Heart right ventricle (tissue), 16 donors: ENCODE measurements at regions not wholly inside any gene's neighbourhood (a gene's known extent, or its start where the extent isn't known, plus 50 kb on each side); places are given as distances from the start of the nearest gene placed in this dataset.

ENCODE experiments used
- ATAC-seq, 8 donors: fragments of 200-7000 bp; cut with Tn5 transposase; one replicate each; pipeline ENCODE4 v1.9.1; 2020; ENCODE audit warnings: mild to moderate bottlenecking in 8 of 8, moderate library complexity in 8 of 8, moderate number of reproducible peaks in 1 of 8
- DNase-seq, 2 donors: peaks; one replicate each; pipeline ENCODE4 v3.0.0-alpha.2; 2020
- H3K27ac ChIP-seq, 10 donors: fragments of 200-600 bp; sonication (generic) in 2 of 10; one replicate each; pipeline versions ENCODE4 v1.5.0 to v1.8.0; 2020 to 2022; ENCODE audit warnings: mild to moderate bottlenecking in 3 of 10
- H3K27me3 ChIP-seq, 7 donors: fragments of 200-600 bp; one replicate each; pipeline ENCODE4 v1.8.0; 2021 to 2022; ENCODE audit warnings: mild to moderate bottlenecking in 2 of 7
- H3K36me3 ChIP-seq, 9 donors: fragments of 200-600 bp; sonication (generic) in 1 of 9; one replicate each; pipeline versions ENCODE4 v1.5.0 to v1.8.0; 2020 to 2022; ENCODE audit warnings: mild to moderate bottlenecking in 2 of 9
- H3K4me1 ChIP-seq, 9 donors: fragments of 200-600 bp; sonication (generic) in 1 of 9; one replicate each; pipeline versions ENCODE4 v1.5.0 to v1.8.0; 2020 to 2022; ENCODE audit warnings: mild to moderate bottlenecking in 4 of 9
- H3K4me3 ChIP-seq, 10 donors: fragments of 200-600 bp; sonication (generic) in 2 of 10; one replicate each; pipeline versions ENCODE4 v1.5.0 to v1.8.0; 2020 to 2022; ENCODE audit warnings: mild to moderate bottlenecking in 7 of 10, moderate library complexity in 2 of 10
- H3K9me3 ChIP-seq, 11 donors: fragments of 200-600 bp in 10 of 11; sonication (generic) in 2 of 11; one replicate each; pipeline versions ENCODE4 v1.5.0 to v1.8.0; 2013 to 2022; ENCODE audit warnings: mild to moderate bottlenecking in 2 of 11, control low read depth in 1 of 11, moderate library complexity in 1 of 11
- CTCF ChIP-seq, 9 donors: fragments of 200-600 bp; sonication (generic) in 2 of 9; IDR thresholded peaks; one replicate each; pipeline versions ENCODE4 v1.5.0 to v1.8.0; 2021 to 2022; ENCODE audit warnings: antibody characterized with exemption in 9 of 9, mild to moderate bottlenecking in 5 of 9, moderate library complexity in 1 of 9
- WGBS, 2 donors: extraction: QIAGEN DNeasy Blood & Tissue Kit; methylation state at CpG; one replicate each; pipeline ENCODE4 v1.1.7; 2013; ENCODE audit warnings: inconsistent platforms in 1 of 2; 5-methylcytosine and 5-hydroxymethylcytosine counted together
- intact Hi-C, 10 donors: fragments of 100-400 bp; cut with DNase I; formaldehyde crosslinking; loops; one replicate each; pipeline versions ENCODE4 v1.11.1 to v1.14.2; 2022
- donor health status: Arrhythmogenic right ventricular cardiomyopathy.
- donor health status: ischemic (EF 13 %, LVEDD 7.1; RV severe dilation, severe dysfunction).
- donor health status: healthy with polysubstance abuse.
- donor health status: DM: no; HTN: yes; CAD: no.
- donor health status: DM: no; HTN: no; CAD: no.
- donor health status: ischemic (EF 25% LVEDD 6.9; RV normal size, moderate dysfunction).
- donor health status: ischemic (EF 25% LVEDD 5.7; RV mildly dilated, moderate dysfunction).
- donor health status: healthy.
- donor health status: DM: yes; HTN: yes; CAD: no.
- donor health status: Ischemic cardiomyopathy.
- donor health status: ischemic (EF 35%, LVEDD 5.7; RV mildly dilated, moderate dysfunction).
- donor health status: nonischemic (EF 11% LVEDD 7.7; RV severe dilation, severe dysfunction).
- donor health status: DM: yes; HTN: yes; CAD: no.
- donor health status: PGD.
- donor health status: ischemic (EF 29% LVEDD 5.4; RV normal size, mild dysfunction).
- donor health status: nonischemic (EF 23%, LVEDD 6.1; RV moderate dilation, normal function).

DNA sequence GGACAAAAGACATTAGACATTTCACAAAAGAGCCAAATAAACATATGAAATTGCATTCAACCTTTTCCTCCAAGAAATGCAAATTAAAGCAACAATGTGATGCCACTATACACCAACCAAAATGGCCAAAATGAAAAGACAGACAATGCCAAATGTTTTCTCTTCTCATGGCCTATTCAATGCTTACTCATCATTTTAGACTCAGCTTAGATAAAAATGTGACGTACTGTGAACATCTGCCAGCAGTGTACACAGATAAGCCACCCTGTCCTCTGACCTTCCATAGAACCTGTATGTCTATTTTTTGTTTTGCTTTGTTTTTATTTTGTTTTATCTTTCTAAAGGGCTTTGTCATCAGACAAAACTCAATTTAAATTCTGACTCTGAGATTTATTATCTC lies 385.2 kb downstream of the FRK start:
- Histone ChIP-seq H3K4me1 (no peaks in the 10 kb centered on the region), H3K36me3 (no peaks in the 10 kb centered on the region), H3K27me3 (no peaks in the 10 kb centered on the region), H3K4me3 (no peak overlapping the region), H3K27ac (no peak overlapping the region), H3K9me3 (no peaks in the 10 kb centered on the region)
- intact Hi-C loops, result no loop called here
- no peak for TF ChIP-seq CTCF (IDR thresholded peaks at IDR 0.05)
- WGBS, 2 donors, result 27 to 39% methylated on average over 1 of the region's 1 CpG
- ATAC-seq (no peak), DNase-seq (no peak)

DNA sequence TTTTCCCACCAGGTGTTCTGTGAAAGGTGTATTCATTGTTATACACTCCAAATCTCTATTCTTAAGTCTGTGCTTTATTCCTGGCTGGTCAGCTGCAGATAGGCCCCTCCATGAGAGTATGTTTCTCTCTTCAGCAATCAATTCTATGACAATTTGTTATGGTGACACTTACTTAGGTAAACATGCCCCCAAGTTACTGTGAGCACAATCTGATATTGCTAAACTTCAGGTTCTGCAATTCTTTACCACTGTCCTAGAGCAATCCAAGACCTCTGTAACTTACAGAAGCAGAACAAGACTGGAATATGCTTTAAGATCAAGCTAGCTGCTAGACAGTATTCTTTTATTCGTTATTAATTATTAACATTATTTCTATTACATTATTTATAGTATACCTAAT lies 391.9 kb downstream of the FRK start:
- Histone ChIP-seq H3K9me3 (no peaks in the 10 kb centered on the region), H3K36me3 (no peaks in the 10 kb centered on the region), H3K4me1 (no peaks in the 10 kb centered on the region), H3K27ac (no peak overlapping the region), H3K4me3 (no peak overlapping the region), H3K27me3 (no peaks in the 10 kb centered on the region)
- intact Hi-C loops, result no loop called here
- TF ChIP-seq CTCF (IDR thresholded peaks at IDR 0.05), result no peak
- 80 to 82% methylated on average over 1 of the region's 1 CpG for WGBS, 2 donors
- ATAC-seq, result no peak
- DNase-seq, result no peak

DNA sequence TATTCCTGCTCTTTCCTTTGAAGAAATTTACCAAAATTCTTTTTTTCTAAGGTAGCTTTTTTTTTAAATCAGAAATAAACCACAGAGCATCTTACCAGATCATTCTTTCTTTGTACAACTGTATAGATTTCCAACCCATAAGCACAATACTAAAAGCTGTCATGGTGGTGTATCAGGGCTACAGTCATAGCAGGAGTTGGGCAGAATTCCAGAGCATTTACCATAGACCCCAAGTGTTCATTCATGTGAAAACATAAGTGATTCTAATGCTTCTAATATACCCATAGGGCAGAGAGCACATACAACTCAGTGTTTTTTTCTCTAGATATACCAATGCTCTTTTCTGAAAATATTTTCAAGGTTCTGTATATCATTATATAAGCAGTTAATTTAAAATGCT lies 392.5 kb downstream of the FRK start:
- no peaks in the 10 kb centered on the region for H3K9me3 ChIP-seq
- ATAC-seq, result no peak
- no peaks in the 10 kb centered on the region for H3K27me3 ChIP-seq
- no peak for TF ChIP-seq CTCF (IDR thresholded peaks at IDR 0.05)
- H3K36me3 ChIP-seq, result no peaks in the 10 kb centered on the region
- no peak for DNase-seq
- intact Hi-C loops, result no loop called here
- no peak overlapping the region for H3K4me3 ChIP-seq
- H3K4me1 ChIP-seq, result no peaks in the 10 kb centered on the region
- H3K27ac ChIP-seq, result no peak overlapping the region

DNA sequence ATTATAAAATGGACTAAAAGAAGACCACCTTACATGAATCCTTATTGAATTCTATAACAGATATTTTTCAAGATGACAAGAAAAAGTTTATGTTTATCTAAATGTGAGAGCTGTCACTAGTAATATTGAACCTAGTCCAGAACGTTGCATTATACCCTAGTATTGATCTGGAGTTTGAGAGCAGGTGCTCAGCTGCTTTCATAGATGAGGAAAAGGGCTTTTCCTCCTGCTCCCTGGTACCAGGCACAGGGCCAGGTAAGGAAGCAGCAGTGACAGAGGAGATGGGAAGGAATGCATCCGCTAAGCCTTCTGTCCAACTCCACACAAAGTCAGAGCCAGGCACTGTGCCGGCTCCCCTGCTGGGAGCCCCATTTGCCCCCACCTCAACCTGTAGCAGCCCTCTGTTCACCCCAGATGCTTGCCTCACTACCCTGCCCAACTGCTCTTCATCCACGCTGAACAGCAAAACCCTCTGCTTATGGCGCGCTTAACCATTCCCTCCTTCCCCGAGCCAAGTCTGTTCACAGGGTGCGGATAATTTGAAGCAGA lies 393.1 kb downstream of the FRK start:
- H3K36me3 ChIP-seq, result no peaks in the 10 kb centered on the region
- intact Hi-C loops, result no loop called here
- ATAC-seq (no peak), DNase-seq (no peak)
- H3K4me3 ChIP-seq, result no peak overlapping the region
- H3K4me1 ChIP-seq, result no peaks in the 10 kb centered on the region
- no peak for TF ChIP-seq CTCF (IDR thresholded peaks at IDR 0.05)
- H3K27ac ChIP-seq, result no peak overlapping the region
- no peaks in the 10 kb centered on the region for H3K27me3 ChIP-seq
- no peaks in the 10 kb centered on the region for H3K9me3 ChIP-seq
- WGBS, 2 donors, result 75 to 89% methylated on average over 8 of the region's 8 CpGs

DNA sequence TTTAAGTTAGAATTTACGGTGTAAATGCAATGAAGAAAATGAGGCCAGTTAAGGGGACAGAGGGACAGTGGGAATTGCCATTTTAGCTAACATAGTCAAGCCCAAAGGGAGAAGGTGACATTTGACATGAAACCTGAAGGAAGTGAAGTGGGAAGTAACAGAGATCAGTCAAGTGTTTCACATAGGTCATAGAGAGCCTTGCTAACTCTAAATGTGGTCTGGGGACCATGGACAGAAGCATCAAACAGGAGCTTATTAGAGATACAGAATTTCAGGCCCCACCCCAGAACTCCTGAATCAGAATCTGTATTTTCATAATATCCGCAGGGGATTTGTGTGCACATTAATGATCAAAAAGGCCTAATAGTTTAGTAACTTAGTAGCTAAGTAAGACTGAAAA lies 393.7 kb downstream of the FRK start:
- no peak for ATAC-seq
- no peaks in the 10 kb centered on the region for H3K9me3 ChIP-seq
- no peaks in the 10 kb centered on the region for H3K27me3 ChIP-seq
- WGBS, 2 donors, result 91 to 95% methylated on average over 2 of the region's 2 CpGs
- TF ChIP-seq CTCF (IDR thresholded peaks at IDR 0.05), result no peak
- H3K4me1 ChIP-seq, result no peaks in the 10 kb centered on the region
- H3K36me3 ChIP-seq, result no peaks in the 10 kb centered on the region
- H3K27ac ChIP-seq, result no peak overlapping the region
- DNase-seq, result no peak
- H3K4me3 ChIP-seq, result no peak overlapping the region
- intact Hi-C loops, result no loop called here
